ENCODE measurements at regions not wholly inside any gene's neighbourhood (a gene's known extent, or its start where the extent isn't known, plus 50 kb on each side); places are given as distances from the start of the nearest gene placed in this dataset.
A peak's percentile ranks its signal among the peaks of the same experiment; 100 is the strongest.

DNA sequence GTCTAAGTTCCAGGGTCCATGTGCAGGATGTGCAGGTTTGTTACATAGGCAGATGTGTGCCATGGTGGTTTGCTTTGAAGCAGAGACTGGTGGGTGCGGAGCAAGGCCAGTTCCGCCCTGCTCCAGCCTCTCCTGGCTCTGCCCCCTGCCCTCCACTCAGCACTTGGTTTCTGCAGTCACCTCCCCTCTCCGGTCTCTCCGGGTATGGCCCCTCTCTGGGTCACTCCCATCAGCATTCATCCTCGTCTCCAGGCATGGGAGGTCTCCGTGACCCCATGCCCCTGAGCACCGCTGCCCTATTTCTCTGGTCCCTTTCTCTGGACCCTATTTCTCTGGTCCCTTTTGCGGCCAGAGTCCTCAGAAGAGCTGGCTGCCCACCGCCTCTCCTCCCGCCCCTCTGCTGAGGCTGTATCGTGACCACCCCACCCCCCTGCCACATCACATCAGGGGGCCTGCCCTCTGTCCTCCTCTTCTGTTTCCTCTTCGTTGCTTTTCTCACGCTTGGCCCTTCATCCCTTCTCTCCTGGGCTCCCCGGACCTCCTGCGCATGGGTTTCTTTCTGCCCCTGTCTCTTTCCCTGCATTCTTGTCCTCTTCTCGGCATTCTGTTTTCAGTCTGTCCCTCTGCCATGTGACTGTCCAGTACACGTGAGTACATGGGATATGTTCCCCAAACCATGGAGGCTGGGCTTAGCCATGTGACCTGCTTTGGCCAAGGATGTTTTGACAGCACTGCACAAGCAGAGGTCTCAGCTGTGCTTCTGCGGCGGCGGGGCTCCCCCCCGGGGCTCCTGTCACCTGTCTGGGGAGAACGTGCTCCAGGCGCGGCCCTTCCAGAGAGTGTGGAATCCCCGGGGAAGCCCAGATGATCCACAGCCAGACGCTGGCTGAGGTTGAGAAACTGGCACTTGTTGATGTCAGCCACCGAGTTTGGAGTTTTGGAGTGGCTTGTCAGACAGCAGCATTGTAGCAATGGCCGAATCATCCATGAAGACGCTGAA is 54.4 kb upstream of the C1orf174 start:
- no peak for DNase-seq

DNA sequence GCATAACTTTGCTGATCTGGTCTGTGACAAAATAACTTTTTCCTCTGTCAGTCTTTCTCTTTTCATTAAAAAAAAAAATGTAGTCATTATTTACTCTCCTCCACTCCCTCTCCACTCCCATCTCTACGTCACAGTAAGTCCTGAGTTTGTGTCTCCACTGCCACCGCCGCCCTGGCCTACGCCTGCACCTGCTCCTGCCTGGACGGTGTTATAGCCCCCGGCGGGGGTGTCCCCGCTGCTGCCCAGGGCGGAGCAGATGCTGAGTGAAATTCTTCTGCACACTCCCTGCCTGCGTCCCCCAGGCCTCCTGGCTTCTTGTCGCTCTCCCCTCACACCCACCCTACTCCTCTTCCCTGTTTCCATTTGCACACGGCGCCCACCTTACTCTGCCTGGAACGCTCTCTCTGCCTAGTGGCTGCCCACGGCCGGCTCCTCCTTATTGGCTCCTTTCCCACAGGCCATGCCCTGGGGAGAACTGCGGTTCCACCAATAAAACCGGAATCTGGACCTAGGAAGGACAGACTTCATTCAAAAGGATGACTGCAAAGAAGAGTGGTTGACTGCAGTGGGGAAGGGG is 55.2 kb upstream of the C1orf174 start:
- no peak for DNase-seq

DNA sequence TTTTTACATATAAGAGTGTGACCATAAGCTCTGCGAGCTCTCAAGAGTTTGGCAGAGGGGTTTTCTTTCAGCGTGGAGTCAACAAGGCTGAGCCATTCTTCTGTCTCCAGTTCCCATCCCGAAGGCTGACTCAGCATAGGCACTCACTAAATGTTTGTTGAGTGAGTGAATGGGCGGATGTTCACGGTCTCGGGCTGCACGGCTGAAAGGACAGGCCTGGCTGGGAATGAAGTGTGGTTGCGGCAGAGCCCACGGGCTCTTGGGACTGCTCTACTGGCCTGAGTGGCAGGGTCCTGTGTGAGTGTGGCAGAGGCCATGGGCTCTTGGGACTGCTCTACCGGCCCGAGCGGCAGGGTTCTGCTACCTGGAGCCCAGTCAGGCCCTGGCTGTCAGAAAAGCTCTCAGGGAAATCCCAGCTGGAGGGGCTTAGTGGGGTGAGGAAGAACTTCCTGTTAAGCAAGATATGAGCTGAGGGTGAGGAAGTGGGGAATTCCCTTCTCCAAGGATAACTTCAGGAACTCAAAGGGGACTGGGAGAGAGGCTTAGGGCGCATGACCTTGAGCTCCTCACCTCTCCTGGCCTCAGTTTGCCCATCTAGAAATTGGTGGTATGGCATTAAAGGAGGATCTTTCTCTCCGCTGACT is 56.6 kb upstream of the C1orf174 start:
- DNase-seq = no peak

DNA sequence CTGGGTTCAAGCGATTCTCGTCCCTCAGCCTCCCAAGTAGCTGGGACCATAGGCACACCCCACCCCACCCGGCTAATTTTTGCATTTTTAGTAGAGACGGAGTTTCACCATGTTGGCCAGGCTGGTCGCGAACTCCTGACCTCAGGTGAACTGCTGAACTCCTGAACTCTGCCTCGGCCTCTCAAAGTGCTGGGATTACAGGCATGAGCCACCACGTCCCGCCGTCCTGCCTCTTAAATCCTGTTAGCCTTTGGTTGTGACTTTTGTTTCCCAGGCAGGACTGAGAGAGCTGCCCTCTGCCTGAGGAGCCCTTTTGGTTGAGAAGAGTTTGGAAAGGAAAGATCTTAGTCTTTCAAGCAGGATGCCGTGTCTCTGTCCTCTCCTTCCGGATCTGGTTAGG is 59.3 kb upstream of the C1orf174 start:
- DNase-seq = no peak

DNA sequence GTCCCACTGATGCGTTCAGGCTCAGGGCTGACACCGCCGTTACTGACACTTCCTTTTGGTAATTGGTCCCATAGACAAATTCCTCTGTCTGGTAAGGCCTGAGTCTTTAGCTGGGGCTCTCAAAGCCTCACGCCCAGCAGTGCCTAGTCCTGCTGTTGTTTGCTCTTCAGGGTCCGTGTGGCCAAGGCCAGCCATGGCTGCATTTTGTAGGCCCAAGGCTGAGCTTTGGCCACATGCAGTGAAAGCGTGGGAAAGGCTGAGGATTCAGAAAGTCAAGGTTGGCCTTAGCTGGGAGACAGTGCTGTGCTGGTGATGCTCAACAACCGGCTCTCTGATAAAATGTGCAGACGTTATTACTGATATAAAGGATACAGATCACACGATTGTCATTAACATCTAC is 63.5 kb upstream of the C1orf174 start:
- DNase-seq = no peak

DNA sequence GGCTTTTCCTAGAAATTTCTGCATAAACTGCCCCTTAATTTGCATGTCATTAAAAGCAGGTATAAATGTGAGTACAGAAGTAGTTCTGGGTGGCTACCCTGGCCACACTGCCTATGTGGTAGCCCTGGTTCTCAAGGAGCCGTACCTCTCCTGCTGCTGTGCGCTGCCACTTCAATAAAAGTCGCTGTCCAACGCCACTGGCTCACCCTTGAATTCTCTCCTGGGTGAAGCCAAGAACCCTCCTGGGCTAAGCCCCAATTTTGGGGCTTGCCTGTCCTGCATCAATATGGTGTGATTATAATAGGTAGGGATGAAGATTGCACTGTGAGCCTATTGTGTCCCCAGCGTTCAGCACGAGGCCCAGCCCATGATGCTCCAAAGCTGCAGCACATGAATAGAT is 65.6 kb upstream of the C1orf174 start:
- DNase-seq = no peak

DNA sequence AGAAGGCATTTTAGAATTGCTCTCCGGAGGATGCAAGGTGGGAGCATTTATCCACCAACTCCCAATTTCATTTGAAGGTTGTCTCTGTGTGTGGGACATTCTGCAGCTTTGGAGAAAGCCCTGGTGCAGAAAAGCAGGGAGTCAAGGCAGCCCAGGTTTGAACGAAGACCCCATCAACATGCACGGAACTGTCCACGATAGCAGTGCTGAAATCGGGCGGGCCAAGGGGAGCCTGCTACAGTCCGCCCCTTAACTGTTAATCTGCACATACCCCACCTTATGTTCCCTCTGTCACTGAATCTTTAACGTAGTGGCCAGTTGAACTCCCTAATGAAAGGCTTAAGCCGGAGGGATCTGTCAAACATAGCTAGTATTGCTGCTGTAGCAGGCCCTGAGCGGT is 68.8 kb upstream of the C1orf174 start:
- DNase-seq = peak in 1 of 2 experiments; percentile 2

DNA sequence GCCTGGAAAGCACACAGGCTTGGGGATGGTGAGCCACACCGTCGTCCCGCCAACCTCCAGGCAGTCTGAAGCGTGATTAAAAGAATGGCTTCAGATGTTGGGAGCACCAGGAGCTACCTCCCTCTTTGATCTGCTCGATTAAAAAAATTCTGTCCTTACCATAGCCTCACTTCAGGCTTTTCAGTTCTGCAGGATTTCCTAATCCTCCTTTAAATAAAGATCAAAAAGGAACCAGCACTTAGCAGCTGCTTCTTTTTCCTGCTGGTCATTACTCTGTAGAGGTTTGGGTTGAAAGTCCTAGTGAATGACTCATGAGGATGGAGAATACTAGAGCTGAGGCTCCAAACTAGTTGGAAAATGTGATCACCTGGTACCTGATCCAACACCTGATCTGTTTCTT is 71.9 kb upstream of the C1orf174 start:
- no peak for DNase-seq

DNA sequence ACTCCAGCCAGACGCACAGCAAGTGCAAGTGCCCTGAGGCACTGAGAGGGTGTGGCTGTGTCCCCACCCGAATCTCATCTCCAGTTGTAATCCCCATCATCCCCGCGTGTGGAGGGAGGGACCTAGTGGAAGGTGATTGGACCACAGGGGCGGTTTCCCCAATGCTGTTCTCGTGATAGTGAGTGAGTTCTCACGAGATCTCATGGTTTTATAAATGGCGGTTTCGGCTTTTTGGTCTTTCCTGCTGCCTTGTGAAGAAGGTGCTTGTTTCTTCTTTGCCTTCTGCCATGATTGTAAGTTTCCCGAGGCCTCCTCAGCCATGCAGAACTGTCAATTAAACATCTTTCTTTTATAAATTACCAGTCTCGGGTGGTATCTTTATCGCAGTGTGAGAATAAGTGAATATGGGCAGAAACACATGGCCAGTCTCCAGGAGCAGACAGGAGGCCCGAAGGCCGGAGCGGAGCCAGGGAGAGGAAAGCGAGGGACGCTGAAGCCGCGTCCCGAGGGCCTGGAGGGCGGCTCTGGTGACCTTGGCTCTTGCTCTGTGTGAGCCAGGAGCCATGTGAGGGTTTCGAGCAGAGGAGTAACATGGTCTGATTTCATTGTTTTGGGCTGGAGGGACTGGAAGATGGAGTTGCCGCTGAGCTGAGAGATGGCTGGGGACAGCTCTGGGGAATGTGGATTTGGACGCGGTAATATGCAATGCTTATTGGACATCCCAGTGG is 76.0 kb upstream of the C1orf174 start:
- DNase-seq = no peak

DNA sequence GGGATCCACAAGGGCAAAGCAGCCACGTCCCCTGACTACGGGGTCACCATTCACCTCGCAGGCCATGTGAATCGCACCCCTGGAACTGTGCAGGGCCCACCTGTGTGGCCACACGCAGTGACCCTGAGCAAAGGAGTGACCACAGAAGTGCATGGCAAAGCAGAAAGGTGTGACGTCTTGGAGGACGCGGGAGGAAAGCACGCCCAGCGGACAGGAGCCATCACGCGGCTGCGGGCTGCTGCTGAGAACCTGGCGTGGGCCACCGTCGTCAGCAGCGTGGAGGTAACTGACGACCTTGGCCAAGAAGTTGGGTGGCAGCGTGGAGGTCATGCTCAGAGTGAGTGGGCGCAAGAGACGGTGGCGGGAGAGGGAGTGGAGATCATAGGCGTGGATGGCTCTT is 76.7 kb upstream of the C1orf174 start:
- DNase-seq = no peak

DNA sequence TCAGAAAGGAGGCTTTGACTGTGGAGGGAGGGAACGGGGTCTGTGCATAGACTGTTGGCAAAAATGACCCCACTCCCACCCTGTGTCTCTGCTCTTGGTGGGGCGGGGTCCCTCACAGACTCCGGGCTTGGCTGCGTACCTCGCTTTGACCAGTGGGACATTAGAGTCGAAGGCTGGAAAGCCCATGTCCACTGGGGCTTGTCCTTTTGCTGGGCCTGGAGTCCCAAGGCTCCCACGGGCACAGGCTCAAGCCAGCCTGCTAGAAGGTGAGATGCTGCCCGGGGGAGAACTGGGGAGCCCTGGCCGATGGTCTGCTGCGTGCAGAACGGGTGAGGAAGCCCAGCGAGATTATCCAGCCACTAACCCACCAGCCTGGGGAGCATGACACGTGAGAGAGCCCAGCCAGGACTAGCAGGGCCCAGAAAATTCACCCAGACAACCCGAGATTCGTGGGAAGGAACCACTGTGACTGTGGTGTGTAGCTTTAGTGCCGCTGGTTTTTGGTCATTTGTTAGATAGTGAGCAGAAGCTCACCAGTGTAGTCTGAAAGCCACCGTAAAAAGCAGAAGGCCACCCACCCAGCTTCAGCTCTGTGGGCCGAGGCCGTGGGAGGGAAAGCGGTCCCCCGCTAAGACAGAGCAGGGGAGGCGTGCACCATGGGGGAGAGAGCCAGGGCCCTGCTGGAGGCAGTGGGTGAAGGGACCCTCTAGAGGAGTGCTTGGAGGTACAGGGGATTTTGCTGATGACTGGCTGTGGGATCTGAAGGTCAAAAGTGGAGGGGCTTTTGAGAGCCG is 78.3 kb upstream of the C1orf174 start:
- no peak for DNase-seq

DNA sequence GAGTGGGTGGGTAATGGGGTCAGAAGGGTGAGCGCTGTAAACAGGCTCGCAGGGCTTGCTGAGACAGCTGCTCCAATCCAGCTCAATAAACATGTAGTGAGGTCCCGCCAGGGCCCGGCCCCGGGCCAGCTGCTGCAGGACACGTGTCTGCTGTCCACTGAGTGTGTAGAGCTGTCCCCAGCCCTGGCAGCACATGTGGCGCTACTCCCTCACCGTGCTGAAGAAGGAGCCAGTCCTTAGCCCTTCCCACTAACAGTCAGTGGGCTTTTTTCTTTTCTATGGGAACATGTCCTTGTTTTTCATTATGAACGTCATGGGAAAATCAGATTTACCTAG is 78.9 kb upstream of the C1orf174 start:
- DNase-seq = no peak

DNA sequence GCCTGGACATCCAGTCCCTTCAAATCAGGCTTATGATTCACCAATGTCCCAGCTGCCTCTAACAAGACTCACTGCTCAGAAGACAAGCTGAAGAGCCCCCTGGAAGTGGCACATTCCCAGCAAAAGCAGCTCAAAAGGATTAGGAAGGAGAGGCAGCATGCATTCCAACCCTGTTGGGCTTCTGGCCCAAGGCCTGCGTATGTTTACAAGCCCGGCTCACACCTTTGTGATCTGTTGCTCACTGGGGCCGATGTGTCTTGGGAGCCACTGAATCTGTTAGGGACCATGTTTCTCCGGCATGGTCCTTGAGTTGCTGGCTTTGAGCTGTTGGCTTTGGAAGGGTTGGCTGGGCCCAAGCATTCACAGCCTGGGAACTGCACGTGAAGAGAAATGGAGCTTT is 81.2 kb upstream of the C1orf174 start:
- DNase-seq = no peak

DNA sequence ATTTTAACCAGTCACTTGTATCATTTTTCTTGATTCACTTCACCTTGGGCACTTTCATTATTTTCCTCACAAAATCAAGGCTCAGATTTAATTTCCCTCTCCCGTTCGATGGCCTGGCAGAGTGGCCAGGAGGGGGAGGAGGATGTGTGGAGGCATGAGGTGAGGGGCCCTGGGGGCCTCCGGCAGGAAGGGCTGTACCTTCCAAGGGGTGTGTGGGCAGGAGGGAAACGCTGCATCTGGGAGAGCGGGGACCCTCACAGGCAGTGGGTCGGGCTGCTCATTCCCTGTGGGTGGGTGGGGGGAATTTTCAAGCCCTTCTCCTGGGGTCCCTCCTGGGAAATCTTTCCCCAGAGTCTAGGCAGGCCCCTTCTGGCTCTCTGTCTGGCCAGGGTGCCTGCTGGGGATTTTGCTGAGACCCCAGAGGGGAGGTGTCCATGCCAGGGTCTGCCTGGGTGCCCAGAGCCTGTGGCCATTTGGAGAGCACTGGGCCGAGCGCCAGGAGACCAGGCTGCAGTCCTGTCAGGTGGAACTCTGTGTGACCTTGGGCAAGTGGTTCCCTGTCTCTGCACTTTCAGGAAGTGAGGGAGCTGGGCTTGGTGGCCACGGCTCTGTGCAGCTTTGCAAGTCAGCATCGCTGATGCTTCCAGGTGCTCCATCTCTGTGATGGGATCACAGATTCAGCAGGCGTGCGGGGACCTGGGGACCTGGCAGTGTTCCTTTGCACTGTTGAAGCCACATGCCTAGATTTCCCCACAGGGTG is 81.9 kb upstream of the C1orf174 start:
- no peak for DNase-seq

DNA sequence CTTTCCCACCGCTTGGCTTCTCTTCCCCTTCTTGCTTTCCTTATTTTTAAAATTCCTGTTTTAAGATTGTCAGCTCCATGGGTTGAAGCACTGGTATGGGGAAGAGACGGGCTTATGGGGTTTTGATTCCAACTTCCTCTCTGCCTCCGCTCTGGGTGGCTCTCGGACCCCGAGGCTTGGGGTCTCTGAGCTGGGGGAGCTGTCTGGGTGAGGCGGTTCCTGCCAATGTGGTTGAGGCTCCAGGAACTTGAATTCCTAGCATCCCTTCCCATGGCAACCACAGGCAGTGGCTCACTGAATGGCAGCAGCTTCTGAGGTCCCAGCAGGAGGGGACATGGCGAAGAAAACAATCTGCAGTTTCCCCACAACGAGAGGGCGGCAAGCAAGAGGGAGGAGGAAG is 83.1 kb upstream of the C1orf174 start:
- DNase-seq = no peak

DNA sequence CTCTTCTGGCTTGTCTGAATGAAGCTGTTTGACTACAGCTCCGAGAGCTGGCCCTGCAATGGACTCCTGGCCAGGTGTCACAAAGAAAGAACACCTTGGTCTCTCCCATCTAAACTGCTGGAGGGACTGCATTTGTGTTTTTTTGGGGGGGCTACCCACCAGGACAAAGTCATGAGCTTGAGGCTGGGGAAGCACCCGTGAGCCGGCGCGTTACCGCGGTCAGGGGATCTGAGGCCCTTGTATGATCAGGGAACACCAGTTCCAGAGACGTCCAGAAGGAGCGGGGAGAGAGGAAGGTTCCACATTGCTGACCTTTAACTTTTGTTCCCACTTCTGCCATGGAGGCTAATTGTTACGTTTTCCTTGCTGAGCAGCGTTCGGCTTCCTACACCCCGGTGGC is 84.5 kb upstream of the C1orf174 start:
- DNase-seq = no peak

DNA sequence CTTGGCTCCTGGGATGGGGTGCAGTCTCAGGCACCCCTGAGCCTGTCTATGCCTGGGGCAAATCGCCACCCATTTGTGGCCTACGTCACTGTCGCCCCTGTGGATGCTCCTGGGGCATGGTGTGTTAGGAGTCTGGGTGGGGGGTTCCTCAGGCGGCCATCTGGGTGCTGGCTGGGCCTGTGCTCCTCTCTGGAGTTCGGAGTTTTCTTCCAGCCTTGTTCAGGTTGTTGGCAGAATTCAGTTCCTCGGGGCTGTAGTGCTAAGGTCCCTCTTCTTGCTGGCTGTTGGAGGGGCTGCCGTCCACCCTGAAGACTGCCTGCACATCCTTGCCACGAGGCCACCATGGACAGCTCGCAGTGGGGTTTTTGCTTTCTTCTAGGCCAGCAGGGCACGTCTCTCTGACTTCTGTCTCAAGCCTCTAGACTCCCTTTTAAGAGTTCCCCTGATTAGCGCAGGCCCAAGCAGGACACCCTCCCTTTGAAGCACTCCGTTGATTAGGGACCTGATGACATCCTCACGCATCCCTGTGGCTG is 86.7 kb upstream of the C1orf174 start:
- no peak for DNase-seq

DNA sequence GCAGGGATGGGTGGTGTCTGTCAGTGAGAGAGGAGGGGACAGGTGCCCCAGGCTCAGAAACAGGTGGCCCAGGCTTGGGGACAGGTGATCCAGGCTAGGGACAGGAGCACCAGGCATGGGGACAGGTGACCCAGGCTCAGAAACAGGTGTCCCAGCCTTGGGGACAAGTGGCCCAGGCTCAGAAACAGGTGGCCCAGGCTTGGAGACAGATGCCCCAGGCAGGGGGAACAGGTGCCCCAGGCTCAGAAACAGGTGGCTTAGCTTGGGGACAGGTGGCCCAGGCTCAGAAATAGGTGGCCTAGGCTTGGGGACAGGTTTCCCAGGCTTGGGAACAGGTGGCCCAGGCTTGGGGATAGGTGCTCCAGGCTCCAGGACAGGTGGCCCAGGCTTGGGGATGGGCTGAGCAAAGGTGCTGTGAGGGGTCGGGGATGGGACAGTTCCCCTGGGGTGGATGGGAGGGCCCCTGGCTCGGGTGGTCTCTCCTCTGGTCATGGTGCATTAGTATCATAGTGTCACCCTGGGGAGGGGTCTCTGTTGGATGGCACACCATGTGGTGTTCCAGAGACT is 87.7 kb upstream of the C1orf174 start:
- no peak for DNase-seq

DNA sequence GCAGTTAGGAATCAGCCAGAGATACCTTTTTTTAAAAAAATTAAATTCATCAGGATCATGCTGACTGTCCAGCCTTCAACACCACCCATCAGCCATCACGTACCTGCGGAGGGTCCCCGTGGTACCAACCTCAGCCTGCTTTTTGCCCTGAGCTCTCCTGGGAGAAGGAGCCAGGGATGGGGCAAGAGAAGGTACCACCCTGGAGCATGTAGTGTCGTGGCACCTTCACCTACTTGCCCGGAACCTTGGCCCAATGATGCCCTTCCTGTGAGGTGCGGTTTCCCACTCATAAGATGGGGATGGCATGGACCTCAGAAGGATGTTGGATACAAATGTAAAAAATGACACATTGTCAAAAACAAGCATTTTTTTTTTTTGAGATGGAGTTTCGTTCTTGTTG is 88.4 kb upstream of the C1orf174 start:
- DNase-seq = no peak

DNA sequence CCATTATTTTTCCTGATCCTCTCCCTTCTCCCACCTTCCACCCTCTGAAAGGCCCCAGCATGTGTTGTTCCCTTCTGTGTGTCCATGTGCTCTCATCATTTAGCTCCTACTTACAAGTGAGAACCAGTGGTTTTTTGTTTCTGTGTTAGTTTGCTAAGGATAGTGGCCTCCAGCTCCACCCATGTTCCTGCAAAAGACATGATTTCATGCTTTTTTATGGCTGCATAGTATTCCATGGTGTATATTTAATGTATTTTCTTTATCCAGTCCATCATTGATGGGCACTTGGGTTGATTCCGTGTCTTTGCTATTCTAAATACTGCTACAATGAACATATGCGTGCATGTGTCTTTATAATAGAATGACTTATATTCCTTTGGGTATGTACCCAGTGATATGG is 89.4 kb upstream of the C1orf174 start:
- no peak for DNase-seq

DNA sequence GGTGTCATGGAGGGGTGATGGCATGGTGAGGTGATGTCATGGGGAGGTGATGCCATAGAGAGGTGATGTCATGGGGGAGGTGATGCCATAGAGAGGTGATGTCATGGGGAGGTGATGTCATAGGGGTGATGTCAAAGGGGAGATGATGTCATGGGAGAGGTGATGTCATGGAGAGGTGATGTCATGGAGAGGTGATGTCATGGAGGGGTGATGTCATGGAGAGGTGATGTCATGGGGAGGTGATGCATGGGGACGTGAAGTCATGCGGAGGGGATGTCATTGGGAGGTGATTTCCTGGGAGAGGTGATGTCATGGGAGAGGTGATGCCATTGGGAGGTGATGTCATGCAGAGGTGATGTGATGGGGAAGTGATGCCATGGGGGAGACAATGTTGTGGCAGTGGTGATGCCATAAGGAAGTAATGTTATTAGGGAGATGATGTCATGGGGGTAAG is 92.1 kb upstream of the C1orf174 start:
- DNase-seq = peak; percentile 1 to 5

Data from activated CD4-positive, alpha-beta T cell treated with anti-CD3 and anti-CD28 coated beads, Interleukin-2, amount 50 U/mL, for 48 hours (primary cell).